Choroid plexus epithelial cell (primary cell): ENCODE measurements at regions not wholly inside any gene's neighbourhood (a gene's known extent, or its start where the extent isn't known, plus 50 kb on each side); places are given as distances from the start of the nearest gene placed in this dataset.
"Not testable (repeated sequence)": the region's sequence is repeated elsewhere in the genome, so short reads cannot be mapped to it uniquely, and the experiment has no call there.

ENCODE experiments used
- DNase-seq: peaks from one replicate; pipeline ENCODE4 v3.0.0-alpha.2; 2010; ENCODE audit warnings: low read depth
- H3K4me3 ChIP-seq: 2 replicates; pipeline ENCODE4 v1.5.1; 2011; ENCODE audit warnings: low read depth, mild to moderate bottlenecking, control low read depth, low read length, moderate library complexity
- CTCF ChIP-seq: conservative IDR thresholded peaks from 2 replicates; pipeline ENCODE4 v1.5.1; 2011; ENCODE audit warnings: low read depth, mild to moderate bottlenecking, control low read depth, inconsistent platforms, low read length, moderate library complexity

GRCh38 chrX:42384956-42385355 is 393.0 kb downstream of the PPP1R2C start:
- H3K4me3 ChIP-seq, result no peak overlapping the region
- no peak for DNase-seq
- TF ChIP-seq CTCF, result no peak

- no peak overlapping the region for H3K4me3 ChIP-seq
- no peak for DNase-seq
- TF ChIP-seq CTCF, result no peak
Measured at GRCh38 chrX:42378857-42379256, 399.1 kb downstream of the PPP1R2C start.

- TF ChIP-seq CTCF, result no peak
- no peak overlapping the region for H3K4me3 ChIP-seq
- no peak for DNase-seq
Measured at GRCh38 chrX:42375086-42375485, 402.9 kb downstream of the PPP1R2C start.

GRCh38 chrX:42366181-42366580 is 411.8 kb downstream of the PPP1R2C start:
- DNase-seq, result no peak
- H3K4me3 ChIP-seq, result no peak overlapping the region
- no peak for TF ChIP-seq CTCF

GRCh38 chrX:42362219-42362618 is 415.7 kb downstream of the PPP1R2C start:
- H3K4me3 ChIP-seq, result no peak overlapping the region
- DNase-seq, result no peak
- no peak for TF ChIP-seq CTCF

GRCh38 chrX:42342981-42343380 is 419.6 kb upstream of the CASK start:
- not testable (repeated sequence) for H3K4me3 ChIP-seq, DNase-seq
